ENCODE measurements at regions not wholly inside any gene's neighbourhood (a gene's known extent, or its start where the extent isn't known, plus 50 kb on each side); places are given as distances from the start of the nearest gene placed in this dataset.

DNA sequence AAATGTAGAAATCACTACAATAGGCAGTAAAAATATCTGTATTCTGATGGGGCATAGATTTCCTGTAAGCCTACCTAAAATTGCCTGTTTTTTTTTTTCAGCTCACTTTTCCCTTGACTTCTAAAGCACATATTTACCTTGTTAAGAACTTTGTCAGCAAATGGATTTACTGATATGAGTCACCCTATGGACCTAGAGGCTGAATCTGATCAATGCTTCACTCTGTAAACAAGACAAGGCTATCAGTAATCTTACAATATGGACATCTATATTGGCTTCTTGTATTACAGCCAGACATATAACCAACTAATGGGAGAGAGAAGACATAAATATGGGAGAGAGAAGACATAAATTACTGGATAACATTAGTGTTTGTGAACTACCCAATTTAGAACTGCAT is 792.7 kb upstream of the CHD1 start:
- DNase-seq (ENCODE audit: low read depth): no peak

GRCh38 chr5:99715921-99716320 is 787.1 kb upstream of the CHD1 start:
- DNase-seq (ENCODE audit: low read depth): no peak

- no peak for DNase-seq (ENCODE audit: low read depth)
Measured at GRCh38 chr5:99706160-99706559, 777.4 kb upstream of the CHD1 start.

GRCh38 chr5:99702565-99702964 is 773.8 kb upstream of the CHD1 start:
- no peak for DNase-seq (ENCODE audit: low read depth)

GRCh38 chr5:99694884-99695283 is 766.1 kb upstream of the CHD1 start:
- no peak for DNase-seq (ENCODE audit: low read depth)

GRCh38 chr5:99686538-99686937 is 757.7 kb upstream of the CHD1 start:
- DNase-seq (ENCODE audit: low read depth): no peak

DNA sequence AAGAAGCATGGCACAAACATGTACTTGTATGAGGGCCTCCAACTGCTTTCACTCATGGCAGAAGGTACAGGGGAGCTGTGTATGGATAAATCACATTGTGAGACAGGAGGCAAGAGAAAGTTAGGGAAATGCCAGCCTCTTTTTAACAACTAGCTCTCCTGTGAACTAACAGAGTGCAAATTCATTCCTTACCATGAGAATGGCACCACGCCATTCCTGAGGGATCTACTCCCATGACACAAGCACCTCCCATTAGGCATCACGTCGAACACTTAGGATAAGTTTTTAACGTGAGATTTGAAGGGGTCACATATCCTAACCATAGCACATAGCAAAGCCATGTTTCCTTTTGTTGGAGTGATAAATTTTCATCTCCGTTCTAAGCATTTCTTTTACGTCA is 747.2 kb upstream of the CHD1 start:
- no peak for DNase-seq (ENCODE audit: low read depth)

- no peak for DNase-seq (ENCODE audit: low read depth)
Measured at GRCh38 chr5:99674101-99674500, 745.3 kb upstream of the CHD1 start.

DNA sequence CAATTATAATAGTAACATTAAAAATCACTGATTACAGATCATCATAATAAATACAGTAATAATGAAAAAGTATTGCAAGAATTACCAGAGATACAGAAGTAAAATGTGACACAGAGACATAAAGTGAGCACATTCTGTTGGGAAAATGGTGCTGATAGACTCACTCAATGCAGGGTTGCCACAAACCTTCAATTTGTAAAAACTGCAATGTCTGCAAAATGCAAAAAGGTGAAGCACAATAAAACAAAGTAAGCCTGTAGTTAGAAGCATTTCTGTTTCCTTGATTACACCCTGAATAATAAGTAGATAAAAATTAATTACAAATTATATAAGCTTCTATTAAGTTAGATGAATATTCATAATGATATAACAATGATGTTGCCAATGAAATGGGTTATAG is 736.2 kb upstream of the CHD1 start:
- DNase-seq (ENCODE audit: low read depth): no peak

DNA sequence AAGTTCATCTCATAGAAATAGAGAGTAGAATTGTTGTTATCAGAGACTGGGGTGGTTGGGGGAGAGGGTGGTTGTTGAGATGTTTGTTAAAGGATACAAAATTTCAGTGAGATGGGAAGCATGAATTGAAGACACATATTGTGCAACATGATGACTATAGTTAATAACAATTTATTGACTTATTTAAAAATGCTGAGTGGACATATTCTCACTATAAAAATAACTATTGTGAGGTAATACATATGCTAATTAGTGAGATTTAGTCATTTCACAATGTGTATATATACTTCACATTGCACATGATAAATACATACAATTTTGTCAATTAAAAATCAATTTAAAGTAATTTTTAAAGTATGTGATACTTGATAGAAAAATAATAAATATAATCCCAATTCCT is 722.5 kb upstream of the CHD1 start:
- no peak for DNase-seq (ENCODE audit: low read depth)

DNA sequence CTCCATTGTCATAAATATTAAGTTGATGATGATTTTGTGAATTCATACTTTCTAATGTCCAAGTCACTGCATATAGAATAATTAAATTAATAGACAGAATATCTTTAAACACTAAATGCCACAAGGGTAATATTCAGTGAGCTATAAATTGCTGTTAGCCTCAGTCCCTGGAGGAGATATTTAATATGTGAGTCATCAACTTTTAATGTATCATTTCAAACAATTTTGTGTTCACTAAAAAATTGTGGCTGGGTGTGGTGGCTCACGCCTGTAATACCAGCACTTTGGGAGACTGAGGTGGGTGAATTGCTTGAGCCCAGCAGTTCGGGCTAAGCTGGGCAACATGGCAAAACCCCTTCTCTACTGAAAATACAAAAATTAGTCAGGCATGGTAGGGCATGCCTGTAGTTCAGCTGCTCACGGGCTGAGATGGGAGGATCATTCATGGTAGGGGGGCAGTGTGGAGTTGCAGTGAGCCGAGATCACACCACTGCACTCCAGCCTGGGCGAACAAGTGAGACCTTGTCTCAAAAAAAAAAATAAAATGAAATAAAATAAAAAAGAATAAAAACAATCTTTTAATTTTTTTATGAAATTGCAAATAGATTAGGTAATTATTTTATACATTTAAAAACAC is 717.3 kb upstream of the CHD1 start:
- DNase-seq (ENCODE audit: low read depth): no peak

- no peak for DNase-seq (ENCODE audit: low read depth)
Measured at GRCh38 chr5:99644822-99645221, 716.0 kb upstream of the CHD1 start.

GRCh38 chr5:99640646-99641045 is 711.8 kb upstream of the CHD1 start:
- no peak for DNase-seq (ENCODE audit: low read depth)

- no peak for DNase-seq (ENCODE audit: low read depth)
Measured at GRCh38 chr5:99639905-99640304, 711.1 kb upstream of the CHD1 start.

- DNase-seq (ENCODE audit: low read depth): no peak
Measured at GRCh38 chr5:99636663-99637062, 707.9 kb upstream of the CHD1 start.

DNA sequence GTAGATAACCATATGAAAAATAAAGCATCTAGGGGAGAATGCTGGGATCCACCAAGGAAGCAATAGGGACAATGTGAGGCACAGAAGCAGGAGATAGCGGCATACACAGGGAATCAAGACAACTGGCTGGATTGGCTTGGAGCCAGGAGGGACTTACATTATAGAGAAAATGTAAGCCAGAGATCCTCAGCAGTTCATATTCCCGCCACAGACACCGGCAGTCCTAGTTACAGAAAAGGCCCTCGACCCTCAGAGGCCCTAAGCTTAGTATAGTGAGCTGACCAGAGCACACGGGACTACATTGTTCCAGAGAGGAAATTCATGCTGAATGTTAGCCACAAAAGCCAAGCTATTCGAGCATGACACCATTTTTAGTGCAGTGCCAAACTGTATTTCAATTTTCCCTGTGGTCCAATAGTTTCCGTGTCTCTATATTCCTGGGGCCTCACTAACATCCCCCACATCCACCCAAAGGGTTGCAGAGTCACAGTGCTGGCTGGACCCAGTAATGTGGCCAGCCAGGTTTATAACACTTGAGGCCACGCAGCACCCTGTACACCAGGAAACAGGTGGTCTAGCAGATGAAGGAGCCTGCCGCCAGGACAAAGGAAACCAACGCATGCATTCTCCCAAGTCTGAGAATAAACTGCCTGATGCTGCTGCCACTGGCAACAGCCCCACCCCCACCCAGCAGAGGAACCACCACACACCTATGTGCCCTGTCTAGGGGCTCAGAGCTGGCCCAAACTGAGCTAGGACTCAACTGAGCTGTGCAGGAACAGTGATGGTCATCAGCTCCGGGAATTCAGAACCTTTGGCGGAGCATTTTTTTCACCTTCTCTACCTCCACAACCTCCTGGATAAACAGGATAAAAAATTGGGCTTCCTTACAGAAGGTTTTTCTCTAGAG is 693.2 kb upstream of the CHD1 start:
- DNase-seq (ENCODE audit: low read depth): no peak

DNA sequence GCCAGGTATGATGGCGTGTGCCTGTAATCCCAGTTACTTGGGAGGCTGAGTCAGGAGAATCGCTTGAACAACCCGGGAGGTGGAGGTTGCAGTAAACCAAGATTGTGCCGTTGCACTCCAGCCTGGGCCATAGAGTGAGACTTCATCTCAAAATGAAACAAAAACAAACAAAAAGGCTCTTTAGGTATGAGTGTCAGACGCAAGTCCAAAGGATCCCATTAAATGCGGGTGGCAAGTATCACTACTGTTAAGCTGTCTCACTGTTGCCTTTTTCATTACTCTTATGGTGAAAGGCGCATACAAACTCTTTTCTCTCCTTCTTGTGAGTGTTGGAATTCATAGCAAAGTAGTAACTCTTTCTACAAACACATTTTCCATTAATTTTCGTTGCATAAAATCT is 688.5 kb upstream of the CHD1 start:
- DNase-seq (ENCODE audit: low read depth): no peak

GRCh38 chr5:99614888-99615287 is 686.1 kb upstream of the CHD1 start:
- DNase-seq (ENCODE audit: low read depth): no peak

DNA sequence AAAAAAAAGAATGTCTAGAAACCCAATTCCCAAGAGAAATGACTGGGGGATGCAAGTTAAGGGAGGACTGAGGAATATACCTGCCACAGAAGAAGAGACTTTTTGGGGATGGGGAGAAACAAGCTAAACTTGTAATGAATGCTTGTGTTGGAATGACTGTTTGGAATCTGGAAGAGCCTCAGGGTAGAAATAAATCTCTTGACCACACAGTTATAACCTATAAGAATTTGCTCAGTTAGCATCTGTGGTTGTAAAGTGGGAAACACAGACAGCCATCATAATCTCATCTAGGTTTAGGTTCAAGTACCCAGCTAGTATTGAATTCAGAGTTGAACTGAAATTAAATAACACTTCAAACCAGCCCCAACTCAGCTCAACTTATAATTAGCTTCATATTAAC is 678.3 kb upstream of the CHD1 start:
- no peak for DNase-seq (ENCODE audit: low read depth)

- DNase-seq (ENCODE audit: low read depth): no peak
Measured at GRCh38 chr5:99605904-99606303, 677.1 kb upstream of the CHD1 start.

GRCh38 chr5:99600952-99601351 is 672.1 kb upstream of the CHD1 start:
- no peak for DNase-seq (ENCODE audit: low read depth)

GRCh38 chr5:99590806-99591205 is 662.0 kb upstream of the CHD1 start:
- DNase-seq (ENCODE audit: low read depth): no peak

- no peak for DNase-seq (ENCODE audit: low read depth)
Measured at GRCh38 chr5:99589424-99589823, 660.6 kb upstream of the CHD1 start.

DNA sequence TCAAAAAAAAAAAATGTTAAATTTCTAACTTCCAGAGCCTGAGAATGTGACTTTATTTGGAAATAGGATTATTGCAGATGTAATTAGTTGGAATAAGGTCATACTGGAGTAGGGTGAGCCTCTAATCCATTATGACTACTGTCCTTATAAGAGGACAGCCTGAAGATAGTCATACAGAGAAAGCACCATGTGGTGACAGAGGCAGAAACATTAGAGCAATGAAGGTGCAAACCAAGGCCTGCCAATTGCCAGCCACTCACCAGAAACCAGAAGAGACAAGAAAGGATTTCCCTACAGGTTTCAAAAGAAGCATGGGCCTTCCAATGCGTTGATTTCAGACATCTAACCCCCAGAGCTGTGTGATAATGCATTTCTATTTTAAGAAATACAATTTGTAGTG is 659.2 kb upstream of the CHD1 start:
- no peak for DNase-seq (ENCODE audit: low read depth)
